ENCODE measurements at regions not wholly inside any gene's neighbourhood (a gene's known extent, or its start where the extent isn't known, plus 50 kb on each side); places are given as distances from the start of the nearest gene placed in this dataset.
A peak's percentile ranks its signal among the peaks of the same experiment; 100 is the strongest.

DNA sequence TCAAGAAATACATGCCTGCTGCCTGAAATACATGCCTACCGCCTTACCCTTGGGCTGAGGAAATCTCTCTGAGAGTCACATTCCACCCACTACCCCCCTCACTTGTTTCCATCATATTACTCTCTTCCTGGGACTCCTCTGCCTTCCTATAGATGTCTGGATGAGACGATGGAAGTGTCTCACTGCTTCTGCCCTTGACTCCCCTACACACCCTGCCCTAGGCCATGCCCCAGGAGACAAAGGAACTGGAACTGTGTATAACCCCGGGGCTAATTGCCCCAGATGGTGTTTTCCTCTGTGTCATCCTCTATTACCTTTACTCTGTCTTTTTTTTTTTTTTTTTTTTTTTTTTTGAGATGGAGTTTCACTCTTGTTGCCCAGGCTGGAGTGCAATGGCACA, 102.0 kb downstream of the GTPBP8 start:
- DNase-seq (ENCODE audit: low read depth, low spot score) = no peak
- H3K4me3 ChIP-seq (ENCODE audit: low read depth, low read length) = no peak overlapping the region
- TF ChIP-seq, protein P1, sequence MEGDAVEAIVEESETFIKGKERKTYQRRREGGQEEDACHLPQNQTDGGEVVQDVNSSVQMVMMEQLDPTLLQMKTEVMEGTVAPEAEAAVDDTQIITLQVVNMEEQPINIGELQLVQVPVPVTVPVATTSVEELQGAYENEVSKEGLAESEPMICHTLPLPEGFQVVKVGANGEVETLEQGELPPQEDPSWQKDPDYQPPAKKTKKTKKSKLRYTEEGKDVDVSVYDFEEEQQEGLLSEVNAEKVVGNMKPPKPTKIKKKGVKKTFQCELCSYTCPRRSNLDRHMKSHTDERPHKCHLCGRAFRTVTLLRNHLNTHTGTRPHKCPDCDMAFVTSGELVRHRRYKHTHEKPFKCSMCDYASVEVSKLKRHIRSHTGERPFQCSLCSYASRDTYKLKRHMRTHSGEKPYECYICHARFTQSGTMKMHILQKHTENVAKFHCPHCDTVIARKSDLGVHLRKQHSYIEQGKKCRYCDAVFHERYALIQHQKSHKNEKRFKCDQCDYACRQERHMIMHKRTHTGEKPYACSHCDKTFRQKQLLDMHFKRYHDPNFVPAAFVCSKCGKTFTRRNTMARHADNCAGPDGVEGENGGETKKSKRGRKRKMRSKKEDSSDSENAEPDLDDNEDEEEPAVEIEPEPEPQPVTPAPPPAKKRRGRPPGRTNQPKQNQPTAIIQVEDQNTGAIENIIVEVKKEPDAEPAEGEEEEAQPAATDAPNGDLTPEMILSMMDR (IDR thresholded peaks at IDR 0.05; ENCODE audit: low read depth, low read length) = no peak
- in situ Hi-C loops (cut with HindIII; ENCODE audit: low sequenced_read_pairs) = no loop called here

DNA sequence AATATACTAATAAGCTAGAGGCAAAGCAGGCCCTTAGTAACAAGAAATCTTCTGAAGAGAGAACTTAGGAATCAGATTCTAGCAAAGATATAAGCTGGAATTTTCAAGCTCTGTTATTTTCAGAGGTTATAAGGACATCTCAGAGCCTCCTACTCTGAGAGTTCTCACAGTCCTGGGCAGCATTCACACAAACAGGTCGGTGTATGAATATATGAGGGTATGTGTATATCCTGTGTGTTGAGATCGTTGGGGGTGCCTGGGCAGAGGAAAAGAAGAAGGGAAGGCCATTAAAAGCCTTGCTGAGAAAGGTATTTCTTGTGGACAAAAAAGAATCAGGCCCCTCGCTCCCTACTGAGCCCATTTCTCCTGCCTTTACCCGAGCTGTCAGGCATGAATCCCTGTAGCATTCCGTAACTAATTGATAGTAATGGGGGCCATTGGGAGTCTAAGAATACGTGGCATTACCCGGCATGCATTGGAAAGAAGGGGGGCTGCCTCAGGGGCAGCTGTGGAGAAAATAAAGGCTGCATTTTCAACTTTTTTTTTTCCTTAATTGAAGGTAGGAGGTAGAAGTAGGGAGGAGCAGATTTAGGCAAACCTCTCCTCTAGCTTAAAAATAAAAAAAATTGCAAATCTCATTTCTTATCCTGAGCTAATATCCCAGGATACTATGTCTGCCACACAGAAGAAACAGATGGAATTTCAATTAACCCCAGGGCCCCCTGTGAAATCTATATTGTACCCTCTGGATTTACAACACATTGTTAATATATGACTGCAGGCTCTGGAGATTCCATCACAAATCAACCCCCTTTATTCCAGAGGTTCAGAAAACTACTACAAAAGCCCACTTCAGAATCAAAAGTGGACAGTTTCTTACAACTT, 103.8 kb downstream of the GTPBP8 start:
- no peak overlapping the region for H3K4me3 ChIP-seq (ENCODE audit: low read depth, low read length)
- in situ Hi-C loops (cut with HindIII; ENCODE audit: low sequenced_read_pairs) = no loop called here
- DNase-seq (ENCODE audit: low read depth, low spot score) = no peak
- TF ChIP-seq, protein P1 (IDR thresholded peaks at IDR 0.05; ENCODE audit: low read depth, low read length) = no peak

- H3K4me3 ChIP-seq (ENCODE audit: low read depth, low read length) = no peak overlapping the region
- TF ChIP-seq, protein P1 (IDR thresholded peaks at IDR 0.05; ENCODE audit: low read depth, low read length) = no peak
- in situ Hi-C loops (cut with HindIII; ENCODE audit: low sequenced_read_pairs) = no loop called here
- peak; percentile 56 for DNase-seq (ENCODE audit: low read depth, low spot score)
Measured at GRCh38 chr3:113096188-113096892, 105.6 kb downstream of the GTPBP8 start.

DNA sequence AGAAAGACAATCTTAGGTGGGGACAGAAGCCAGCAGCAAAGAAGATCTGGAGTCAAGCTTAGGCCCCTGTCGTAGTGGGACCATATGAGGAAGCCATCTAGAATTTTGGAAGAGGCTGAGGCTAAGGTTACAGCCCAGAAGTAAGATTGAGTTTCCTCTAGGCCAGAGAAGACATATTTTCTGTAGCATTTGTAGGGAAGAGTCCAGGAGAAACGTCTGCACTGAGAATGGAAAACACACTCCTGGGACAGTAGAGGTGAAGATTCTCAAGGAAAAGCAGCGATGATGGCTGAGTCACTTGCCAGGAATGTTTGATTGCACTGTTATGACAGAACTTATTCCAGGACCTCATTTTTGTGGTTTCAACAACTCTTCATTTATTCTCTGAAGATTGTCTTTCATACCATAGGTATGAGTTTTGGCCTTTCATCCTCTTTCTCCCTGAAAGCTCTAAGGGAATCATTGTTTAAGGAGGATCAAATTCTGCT, 107.2 kb downstream of the GTPBP8 start:
- no peak overlapping the region for H3K4me3 ChIP-seq (ENCODE audit: low read depth, low read length)
- DNase-seq (ENCODE audit: low read depth, low spot score) = peak; percentile 89
- in situ Hi-C loops (cut with HindIII; ENCODE audit: low sequenced_read_pairs) = no loop called here
- TF ChIP-seq, protein P1 (IDR thresholded peaks at IDR 0.05; ENCODE audit: low read depth, low read length) = no peak

- TF ChIP-seq, protein P1 (IDR thresholded peaks at IDR 0.05; ENCODE audit: low read depth, low read length) = no peak
Measured at GRCh38 chr3:113100063-113100462, 109.3 kb downstream of the GTPBP8 start.

GRCh38 chr3:113103588-113103987, 107.8 kb upstream of the BOC start:
- TF ChIP-seq, protein P1 (IDR thresholded peaks at IDR 0.05; ENCODE audit: low read depth, low read length) = no peak
- DNase-seq (ENCODE audit: low read depth, low spot score) = no peak
- in situ Hi-C loops (cut with HindIII; ENCODE audit: low sequenced_read_pairs) = no loop called here
- H3K4me3 ChIP-seq (ENCODE audit: low read depth, low read length) = no peak overlapping the region

More at GRCh38 chr3:113100063-113100462, 109.3 kb downstream of the GTPBP8 start:
- DNase-seq (ENCODE audit: low read depth, low spot score) = no peak
- in situ Hi-C loops (cut with HindIII; ENCODE audit: low sequenced_read_pairs) = no loop called here
- H3K4me3 ChIP-seq (ENCODE audit: low read depth, low read length) = no peak overlapping the region

All from astrocyte of the spinal cord (primary cell).